Memory B cell (primary cell): ENCODE measurements at regions not wholly inside any gene's neighbourhood (a gene's known extent, or its start where the extent isn't known, plus 50 kb on each side); places are given as distances from the start of the nearest gene placed in this dataset.
"Not testable (repeated sequence)": the region's sequence is repeated elsewhere in the genome, so short reads cannot be mapped to it uniquely, and the experiment has no call there.

Experiments
- ATAC-seq: fragments of 150-1000 bp; cut with Tn5 transposase; 2 replicates; pipeline ENCODE4 v1.10.0; 2021; ENCODE audit warnings: low read depth, mild to moderate bottlenecking, moderate library complexity
- DNase-seq, 2 donors: peaks; one replicate each; pipeline ENCODE4 v3.0.0; 2022; ENCODE audit warnings: low spot score in 2 of 2
- H3K27ac Mint-ChIP-seq: one replicate; pipeline ENCODE4 v1.8.0; 2022; ENCODE audit warnings: mild to moderate bottlenecking, moderate library complexity, mixed read lengths
- H3K27me3 Mint-ChIP-seq: one replicate; pipeline ENCODE4 v1.8.0; 2022; ENCODE audit warnings: mixed read lengths
- H3K36me3 Mint-ChIP-seq: one replicate; pipeline ENCODE4 v1.8.0; 2022; ENCODE audit warnings: mild to moderate bottlenecking, mixed read lengths
- H3K4me1 Mint-ChIP-seq: one replicate; pipeline ENCODE4 v1.8.0; 2022; ENCODE audit warnings: mixed read lengths
- H3K4me3 Mint-ChIP-seq: one replicate; pipeline ENCODE4 v1.8.0; 2022; ENCODE audit warnings: mild to moderate bottlenecking, moderate library complexity, mixed read lengths
- H3K9me3 Mint-ChIP-seq: one replicate; pipeline ENCODE4 v1.8.0; 2022; ENCODE audit warnings: mixed read lengths

- Mint-ChIP-seq H3K27me3 (no peaks in the 10 kb centered on the region), H3K4me3 (no peak overlapping the region), H3K9me3 (peaks cover 7% of the 10 kb centered on the region), H3K4me1 (peaks cover 1% of the 10 kb centered on the region), H3K27ac (no peak overlapping the region), H3K36me3 (no peaks in the 10 kb centered on the region)
- DNase-seq (no peak), ATAC-seq (no peak)
Measured at GRCh38 chr5:164324239-164324638, 818.8 kb downstream of the MAT2B start.

- Mint-ChIP-seq H3K27me3 (no peaks in the 10 kb centered on the region), H3K27ac (no peak overlapping the region), H3K4me1 (no peaks in the 10 kb centered on the region), H3K36me3 (no peaks in the 10 kb centered on the region), H3K9me3 (peaks cover 5% of the 10 kb centered on the region), H3K4me3 (no peak overlapping the region)
- no peak for DNase-seq
- ATAC-seq, result no peak
Measured at GRCh38 chr5:164326219-164326618, 820.8 kb downstream of the MAT2B start.

GRCh38 chr5:164327166-164327565 lies 821.7 kb downstream of the MAT2B start:
- not testable (repeated sequence) for H3K9me3 Mint-ChIP-seq, ATAC-seq, H3K4me3 Mint-ChIP-seq, H3K36me3 Mint-ChIP-seq, H3K4me1 Mint-ChIP-seq, DNase-seq, H3K27me3 Mint-ChIP-seq, H3K27ac Mint-ChIP-seq

- Mint-ChIP-seq H3K36me3 (no peaks in the 10 kb centered on the region), H3K4me1 (no peaks in the 10 kb centered on the region), H3K27ac (no peak overlapping the region), H3K4me3 (no peak overlapping the region), H3K9me3 (no peaks in the 10 kb centered on the region), H3K27me3 (no peaks in the 10 kb centered on the region)
- ATAC-seq (no peak), DNase-seq (no peak)
Measured at GRCh38 chr5:164332349-164333196, 827.2 kb downstream of the MAT2B start.

- no peak for DNase-seq
- ATAC-seq, result no peak
- Mint-ChIP-seq H3K27me3 (no peaks in the 10 kb centered on the region), H3K4me3 (no peak overlapping the region), H3K27ac (no peak overlapping the region), H3K36me3 (no peaks in the 10 kb centered on the region), H3K9me3 (no peaks in the 10 kb centered on the region), H3K4me1 (no peaks in the 10 kb centered on the region)
Measured at GRCh38 chr5:164335837-164336236, 830.4 kb downstream of the MAT2B start.

- ATAC-seq, result no peak
- Mint-ChIP-seq H3K9me3 (no peaks in the 10 kb centered on the region), H3K27me3 (no peaks in the 10 kb centered on the region), H3K4me3 (no peak overlapping the region), H3K27ac (no peak overlapping the region), H3K36me3 (no peaks in the 10 kb centered on the region), H3K4me1 (no peaks in the 10 kb centered on the region)
- no peak for DNase-seq
Measured at GRCh38 chr5:164336276-164336675, 830.9 kb downstream of the MAT2B start.

- no peak overlapping the region for H3K4me3 Mint-ChIP-seq
- no peaks in the 10 kb centered on the region for H3K4me1 Mint-ChIP-seq
Measured at GRCh38 chr5:164336906-164337305, 831.5 kb downstream of the MAT2B start.

GRCh38 chr5:164341056-164341619 lies 835.7 kb downstream of the MAT2B start:
- no peak overlapping the region for H3K27ac Mint-ChIP-seq
- ATAC-seq (no peak), DNase-seq (no peak)
- H3K36me3 Mint-ChIP-seq, result no peaks in the 10 kb centered on the region
- H3K4me3 Mint-ChIP-seq, result no peak overlapping the region
- no peaks in the 10 kb centered on the region for H3K9me3 Mint-ChIP-seq
- no peaks in the 10 kb centered on the region for H3K4me1 Mint-ChIP-seq
- H3K27me3 Mint-ChIP-seq, result no peaks in the 10 kb centered on the region

More at GRCh38 chr5:164336906-164337305, 831.5 kb downstream of the MAT2B start:
- Mint-ChIP-seq H3K27me3 (no peaks in the 10 kb centered on the region), H3K9me3 (no peaks in the 10 kb centered on the region), H3K27ac (no peak overlapping the region), H3K36me3 (no peaks in the 10 kb centered on the region)
- ATAC-seq (no peak), DNase-seq (no peak)

- Mint-ChIP-seq H3K4me1 (peaks cover 7% of the 10 kb centered on the region), H3K27me3 (peaks cover 3% of the 10 kb centered on the region)
- no peak for DNase-seq
Measured at GRCh38 chr5:164345173-164345849, 839.9 kb downstream of the MAT2B start.

GRCh38 chr5:164345853-164346252 lies 840.4 kb downstream of the MAT2B start:
- ATAC-seq, result no peak
- DNase-seq, result no peak
- Mint-ChIP-seq H3K27ac (no peak overlapping the region), H3K9me3 (no peaks in the 10 kb centered on the region), H3K27me3 (peaks cover 6% of the 10 kb centered on the region), H3K4me1 (peaks cover 7% of the 10 kb centered on the region), H3K36me3 (no peaks in the 10 kb centered on the region), H3K4me3 (no peak overlapping the region)

More at GRCh38 chr5:164345173-164345849, 839.9 kb downstream of the MAT2B start:
- no peak for ATAC-seq
- Mint-ChIP-seq H3K9me3 (no peaks in the 10 kb centered on the region), H3K4me3 (no peak overlapping the region), H3K36me3 (no peaks in the 10 kb centered on the region), H3K27ac (no peak overlapping the region)

- Mint-ChIP-seq H3K4me3 (no peak overlapping the region), H3K27me3 (peaks cover 6% of the 10 kb centered on the region), H3K9me3 (no peaks in the 10 kb centered on the region), H3K36me3 (no peaks in the 10 kb centered on the region), H3K4me1 (peaks cover 7% of the 10 kb centered on the region), H3K27ac (no peak overlapping the region)
- DNase-seq (no peak), ATAC-seq (peak; percentile 31)
Measured at GRCh38 chr5:164346785-164347630, 841.6 kb downstream of the MAT2B start.

- no peak for DNase-seq
- no peaks in the 10 kb centered on the region for H3K9me3 Mint-ChIP-seq
- H3K4me1 Mint-ChIP-seq, result peaks cover 7% of the 10 kb centered on the region
- H3K27me3 Mint-ChIP-seq, result peaks cover 6% of the 10 kb centered on the region
- no peak for ATAC-seq
- H3K36me3 Mint-ChIP-seq, result no peaks in the 10 kb centered on the region
- no peak overlapping the region for H3K27ac Mint-ChIP-seq
- no peak overlapping the region for H3K4me3 Mint-ChIP-seq
Measured at GRCh38 chr5:164350236-164350635, 844.8 kb downstream of the MAT2B start.

GRCh38 chr5:164351245-164351834 lies 845.9 kb downstream of the MAT2B start:
- Mint-ChIP-seq H3K27ac (no peak overlapping the region), H3K36me3 (no peaks in the 10 kb centered on the region), H3K4me1 (peaks cover 7% of the 10 kb centered on the region), H3K4me3 (no peak overlapping the region), H3K9me3 (no peaks in the 10 kb centered on the region), H3K27me3 (peaks cover 6% of the 10 kb centered on the region)
- no peak for ATAC-seq
- no peak for DNase-seq
